IgD-negative memory B cell (primary cell): ENCODE measurements at regions not wholly inside any gene's neighbourhood (a gene's known extent, or its start where the extent isn't known, plus 50 kb on each side); places are given as distances from the start of the nearest gene placed in this dataset.
"Not testable (repeated sequence)": the region's sequence is repeated elsewhere in the genome, so short reads cannot be mapped to it uniquely, and the experiment has no call there.

Source experiments
- H3K27ac Mint-ChIP-seq, 3 donors: one replicate each; pipeline ENCODE4 v1.8.0; 2020 to 2022; ENCODE audit warnings: mild to moderate bottlenecking in 3 of 3, mixed read lengths in 3 of 3, moderate library complexity in 1 of 3
- H3K27me3 Mint-ChIP-seq: one replicate; pipeline ENCODE4 v1.8.0; 2021; ENCODE audit warnings: mixed read lengths
- H3K36me3 Mint-ChIP-seq: one replicate; pipeline ENCODE4 v1.8.0; 2020; ENCODE audit warnings: mild to moderate bottlenecking, mixed read lengths
- H3K4me1 Mint-ChIP-seq, 3 donors: one replicate each; pipeline ENCODE4 v1.8.0; 2020 to 2022; ENCODE audit warnings: mixed read lengths in 3 of 3, mild to moderate bottlenecking in 1 of 3
- H3K4me3 Mint-ChIP-seq, 4 donors: one replicate each; pipeline ENCODE4 v1.8.0; 2020 to 2022; ENCODE audit warnings: mild to moderate bottlenecking in 4 of 4, mixed read lengths in 4 of 4, moderate library complexity in 3 of 4
- H3K9me3 Mint-ChIP-seq, 3 donors: one replicate each; pipeline ENCODE4 v1.8.0; 2020 to 2021; ENCODE audit warnings: mixed read lengths in 3 of 3, mild to moderate bottlenecking in 1 of 3

GRCh38 chr7:136272934-136273333, 295.8 kb upstream of the MTPN start:
- no peak overlapping the region for H3K27ac Mint-ChIP-seq
- peaks cover 3% of the 10 kb centered on the region for H3K36me3 Mint-ChIP-seq
- peaks cover 3% of the 10 kb centered on the region for H3K27me3 Mint-ChIP-seq
- H3K4me1 Mint-ChIP-seq, result peaks cover 0 to 2% (median 0%) of the 10 kb centered on the region in 3 donors
- no peak overlapping the region for H3K4me3 Mint-ChIP-seq
- peaks cover 0 to 11% (median 0%) of the 10 kb centered on the region in 3 donors for H3K9me3 Mint-ChIP-seq

GRCh38 chr7:136267822-136268221, 290.7 kb upstream of the MTPN start:
- Mint-ChIP-seq H3K4me1 (no peaks in the 10 kb centered on the region), H3K9me3 (peaks cover 2 to 21% (median 3%) of the 10 kb centered on the region in 3 donors)

GRCh38 chr7:136266457-136266856, 289.3 kb upstream of the MTPN start:
- Mint-ChIP-seq H3K27me3 (no peaks in the 10 kb centered on the region), H3K4me1 (no peaks in the 10 kb centered on the region), H3K36me3 (peaks cover 3% of the 10 kb centered on the region), H3K4me3 (no peak overlapping the region), H3K27ac (no peak overlapping the region), H3K9me3 (peaks cover 2 to 27% (median 7%) of the 10 kb centered on the region in 3 donors)

More at GRCh38 chr7:136267822-136268221, 290.7 kb upstream of the MTPN start:
- Mint-ChIP-seq H3K27me3 (no peaks in the 10 kb centered on the region), H3K36me3 (peaks cover 3% of the 10 kb centered on the region), H3K4me3 (no peak overlapping the region), H3K27ac (no peak overlapping the region)

GRCh38 chr7:136264304-136264703, 287.1 kb upstream of the MTPN start:
- H3K4me3 Mint-ChIP-seq, H3K4me1 Mint-ChIP-seq, H3K27me3 Mint-ChIP-seq, H3K36me3 Mint-ChIP-seq, H3K27ac Mint-ChIP-seq: not testable (repeated sequence)
- H3K9me3 Mint-ChIP-seq, result peaks cover 7 to 37% (median 12%) of the 10 kb centered on the region in 3 donors

- not testable (repeated sequence) for H3K36me3 Mint-ChIP-seq, H3K27ac Mint-ChIP-seq, H3K4me1 Mint-ChIP-seq, H3K27me3 Mint-ChIP-seq, H3K4me3 Mint-ChIP-seq
- H3K9me3 Mint-ChIP-seq, result peaks cover 7 to 30% (median 12%) of the 10 kb centered on the region in 3 donors
These were observed 286.1 kb upstream of the MTPN start for GRCh38 chr7:136263112-136263860.

- H3K27me3 Mint-ChIP-seq, H3K4me3 Mint-ChIP-seq, H3K27ac Mint-ChIP-seq, H3K4me1 Mint-ChIP-seq, H3K36me3 Mint-ChIP-seq: not testable (repeated sequence)
- peaks cover 5 to 26% (median 12%) of the 10 kb centered on the region in 3 donors for H3K9me3 Mint-ChIP-seq
These were observed 283.4 kb upstream of the MTPN start for GRCh38 chr7:136260591-136260990.

- Mint-ChIP-seq H3K36me3 (no peaks in the 10 kb centered on the region), H3K4me3 (no peak overlapping the region), H3K27me3 (no peaks in the 10 kb centered on the region), H3K27ac (no peak overlapping the region), H3K9me3 (peaks cover 5 to 20% (median 12%) of the 10 kb centered on the region in 3 donors), H3K4me1 (no peaks in the 10 kb centered on the region)
These were observed 281.9 kb upstream of the MTPN start for GRCh38 chr7:136259074-136259473.

GRCh38 chr7:136256491-136256890, 279.3 kb upstream of the MTPN start:
- no peaks in the 10 kb centered on the region for H3K27me3 Mint-ChIP-seq
- no peak overlapping the region for H3K27ac Mint-ChIP-seq
- no peak overlapping the region for H3K4me3 Mint-ChIP-seq
- no peaks in the 10 kb centered on the region for H3K4me1 Mint-ChIP-seq
- peaks cover 5 to 11% (median 7%) of the 10 kb centered on the region in 3 donors for H3K9me3 Mint-ChIP-seq
- no peaks in the 10 kb centered on the region for H3K36me3 Mint-ChIP-seq

- no peaks in the 10 kb centered on the region for H3K27me3 Mint-ChIP-seq
- no peak overlapping the region for H3K4me3 Mint-ChIP-seq
- no peaks in the 10 kb centered on the region for H3K4me1 Mint-ChIP-seq
- H3K9me3 Mint-ChIP-seq, result peaks cover 0 to 2% (median 0%) of the 10 kb centered on the region in 3 donors
- no peaks in the 10 kb centered on the region for H3K36me3 Mint-ChIP-seq
- no peak overlapping the region for H3K27ac Mint-ChIP-seq
These were observed 277.0 kb upstream of the MTPN start for GRCh38 chr7:136254148-136254547.

- H3K9me3 Mint-ChIP-seq, result peaks cover 0 to 2% (median 0%) of the 10 kb centered on the region in 3 donors
- H3K4me3 Mint-ChIP-seq, result no peak overlapping the region
- peaks cover 2% of the 10 kb centered on the region for H3K36me3 Mint-ChIP-seq
- H3K27me3 Mint-ChIP-seq, result no peaks in the 10 kb centered on the region
- H3K4me1 Mint-ChIP-seq, result no peaks in the 10 kb centered on the region
- no peak overlapping the region for H3K27ac Mint-ChIP-seq
These were observed 274.7 kb upstream of the MTPN start for GRCh38 chr7:136251826-136252225.

- no peak overlapping the region for H3K4me3 Mint-ChIP-seq
These were observed 270.1 kb upstream of the MTPN start for GRCh38 chr7:136247211-136247610.

GRCh38 chr7:136245327-136246004, 268.3 kb upstream of the MTPN start:
- Mint-ChIP-seq H3K9me3 (peaks cover 0 to 3% (median 2%) of the 10 kb centered on the region in 3 donors), H3K4me1 (no peaks in the 10 kb centered on the region), H3K27me3 (no peaks in the 10 kb centered on the region), H3K36me3 (peaks cover 7% of the 10 kb centered on the region), H3K27ac (no peak overlapping the region), H3K4me3 (no peak overlapping the region)

More at GRCh38 chr7:136247211-136247610, 270.1 kb upstream of the MTPN start:
- H3K27ac Mint-ChIP-seq, result no peak overlapping the region
- no peaks in the 10 kb centered on the region for H3K4me1 Mint-ChIP-seq
- no peaks in the 10 kb centered on the region for H3K27me3 Mint-ChIP-seq
- H3K36me3 Mint-ChIP-seq, result peaks cover 5% of the 10 kb centered on the region
- H3K9me3 Mint-ChIP-seq, result peaks cover 0 to 3% (median 2%) of the 10 kb centered on the region in 3 donors

- H3K4me3 Mint-ChIP-seq, result no peak overlapping the region
- peaks cover 8 to 39% (median 11%) of the 10 kb centered on the region in 3 donors for H3K9me3 Mint-ChIP-seq
- H3K27ac Mint-ChIP-seq, result no peak overlapping the region
- H3K36me3 Mint-ChIP-seq, result peaks cover 2% of the 10 kb centered on the region
- H3K27me3 Mint-ChIP-seq, result no peaks in the 10 kb centered on the region
- no peaks in the 10 kb centered on the region for H3K4me1 Mint-ChIP-seq
These were observed 256.9 kb upstream of the MTPN start for GRCh38 chr7:136234040-136234439.

- H3K4me1 Mint-ChIP-seq, result no peaks in the 10 kb centered on the region
- H3K4me3 Mint-ChIP-seq, result no peak overlapping the region
- no peaks in the 10 kb centered on the region for H3K27me3 Mint-ChIP-seq
- H3K36me3 Mint-ChIP-seq, result no peaks in the 10 kb centered on the region
- H3K27ac Mint-ChIP-seq, result no peak overlapping the region
- H3K9me3 Mint-ChIP-seq, result peaks cover 5 to 24% (median 10%) of the 10 kb centered on the region in 3 donors
These were observed 253.1 kb upstream of the MTPN start for GRCh38 chr7:136230210-136230609.

- Mint-ChIP-seq H3K4me1 (no peaks in the 10 kb centered on the region), H3K9me3 (peaks cover 3 to 21% (median 10%) of the 10 kb centered on the region in 3 donors), H3K36me3 (no peaks in the 10 kb centered on the region), H3K4me3 (no peak overlapping the region), H3K27ac (no peak overlapping the region), H3K27me3 (no peaks in the 10 kb centered on the region)
These were observed 252.6 kb upstream of the MTPN start for GRCh38 chr7:136229790-136230189.

- Mint-ChIP-seq H3K36me3 (peaks cover 1% of the 10 kb centered on the region), H3K4me1 (no peaks in the 10 kb centered on the region), H3K27me3 (no peaks in the 10 kb centered on the region), H3K27ac (no peak overlapping the region), H3K4me3 (no peak overlapping the region), H3K9me3 (peaks cover 5 to 16% (median 10%) of the 10 kb centered on the region in 3 donors)
These were observed 251.0 kb upstream of the MTPN start for GRCh38 chr7:136228171-136228570.
